ENCODE measurements at regions not wholly inside any gene's neighbourhood (a gene's known extent, or its start where the extent isn't known, plus 50 kb on each side); places are given as distances from the start of the nearest gene placed in this dataset.

- Histone ChIP-seq H3K4me3 (ENCODE audit: low read depth, low read length) (no peak overlapping the region), H3K27ac (ENCODE audit: low read depth) (no peak overlapping the region), H3K36me3 (ENCODE audit: insufficient read depth) (no peaks in the 10 kb centered on the region), H3K4me1 (ENCODE audit: insufficient read depth) (no peaks in the 10 kb centered on the region)
- no peak for DNase-seq (ENCODE audit: extremely low spot score)
- WGBS = 80% methylated on average over 3 of the region's 3 CpGs
These were observed 508.5 kb upstream of the FAT1 start for GRCh38 chr4:187232196-187232595.

DNA sequence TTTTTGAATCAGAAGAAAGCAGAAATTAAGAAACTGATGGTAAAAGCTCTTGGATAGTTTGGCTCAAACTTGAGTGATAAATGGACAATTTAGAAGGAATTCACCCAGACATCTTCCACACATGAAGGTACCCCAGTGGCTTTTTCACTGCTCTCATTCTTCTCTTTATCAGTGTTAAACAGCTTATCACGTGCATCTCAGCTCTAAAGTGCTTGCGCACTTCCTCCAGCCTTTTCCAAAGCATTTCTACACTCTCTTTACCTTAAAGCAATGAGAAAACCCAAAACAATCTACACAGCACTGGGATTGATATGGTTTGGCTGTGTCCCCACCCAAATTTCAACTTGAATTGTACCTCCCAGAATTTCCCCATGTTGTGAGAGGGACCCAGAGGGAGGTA is 509.1 kb upstream of the FAT1 start:
- H3K36me3 ChIP-seq (ENCODE audit: insufficient read depth) = no peaks in the 10 kb centered on the region
- WGBS = 48% methylated on average over 2 of the region's 2 CpGs
- no peak for DNase-seq (ENCODE audit: extremely low spot score)
- H3K4me1 ChIP-seq (ENCODE audit: insufficient read depth) = no peaks in the 10 kb centered on the region
- no peak overlapping the region for H3K4me3 ChIP-seq (ENCODE audit: low read depth, low read length)
- no peak overlapping the region for H3K27ac ChIP-seq (ENCODE audit: low read depth)

DNA sequence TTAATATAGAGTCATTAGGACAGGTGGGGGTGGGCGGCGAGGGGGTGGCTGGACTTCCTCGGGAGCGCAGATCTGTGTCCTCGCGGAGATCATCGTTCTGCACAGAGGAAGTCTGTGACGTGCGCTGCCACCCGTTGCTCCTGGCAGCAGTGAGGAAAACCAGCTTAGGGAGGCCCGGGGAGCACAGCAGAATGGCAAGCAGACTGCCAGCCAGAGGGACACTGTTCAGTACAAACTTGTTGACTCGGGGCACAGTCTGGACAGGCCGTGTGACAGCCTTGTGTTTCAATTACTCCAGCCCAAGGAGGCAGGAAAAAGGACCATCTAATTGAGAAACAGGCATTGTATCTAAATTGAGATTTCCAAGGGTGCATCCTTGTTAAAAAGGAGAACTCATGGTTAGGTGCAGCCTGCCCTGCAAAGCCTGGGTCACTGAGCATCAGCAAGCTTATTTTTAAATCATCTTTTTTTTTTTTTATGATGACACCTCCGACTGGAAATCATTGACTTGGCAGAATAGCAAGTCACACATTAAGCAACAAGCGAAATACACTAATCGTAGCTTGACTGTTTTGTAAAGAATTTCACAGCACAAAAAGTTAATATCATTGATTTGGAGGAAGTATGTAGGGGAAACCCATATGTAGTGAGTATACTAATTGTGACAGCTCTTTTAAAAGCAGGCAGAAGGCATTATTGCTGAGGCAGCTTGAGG is 512.0 kb upstream of the FAT1 start:
- no peaks in the 10 kb centered on the region for H3K36me3 ChIP-seq (ENCODE audit: insufficient read depth)
- no peak for DNase-seq (ENCODE audit: extremely low spot score)
- H3K27ac ChIP-seq (ENCODE audit: low read depth) = no peak overlapping the region
- no peak overlapping the region for H3K4me3 ChIP-seq (ENCODE audit: low read depth, low read length)
- H3K4me1 ChIP-seq (ENCODE audit: insufficient read depth) = no peaks in the 10 kb centered on the region
- WGBS = 88% methylated on average over 16 of the region's 16 CpGs

GRCh38 chr4:187236209-187236890 is 512.7 kb upstream of the FAT1 start:
- Histone ChIP-seq H3K27ac (ENCODE audit: low read depth) (no peak overlapping the region), H3K4me3 (ENCODE audit: low read depth, low read length) (no peak overlapping the region), H3K36me3 (ENCODE audit: insufficient read depth) (no peaks in the 10 kb centered on the region), H3K4me1 (ENCODE audit: insufficient read depth) (no peaks in the 10 kb centered on the region)
- 81% methylated on average over 4 of the region's 4 CpGs for WGBS
- no peak for DNase-seq (ENCODE audit: extremely low spot score)

- Histone ChIP-seq H3K4me3 (ENCODE audit: low read depth, low read length) (no peak overlapping the region), H3K4me1 (ENCODE audit: insufficient read depth) (no peaks in the 10 kb centered on the region), H3K36me3 (ENCODE audit: insufficient read depth) (no peaks in the 10 kb centered on the region), H3K27ac (ENCODE audit: low read depth) (no peak overlapping the region)
- DNase-seq (ENCODE audit: extremely low spot score) = no peak
These were observed 515.0 kb upstream of the FAT1 start for GRCh38 chr4:187238646-187239045.

DNA sequence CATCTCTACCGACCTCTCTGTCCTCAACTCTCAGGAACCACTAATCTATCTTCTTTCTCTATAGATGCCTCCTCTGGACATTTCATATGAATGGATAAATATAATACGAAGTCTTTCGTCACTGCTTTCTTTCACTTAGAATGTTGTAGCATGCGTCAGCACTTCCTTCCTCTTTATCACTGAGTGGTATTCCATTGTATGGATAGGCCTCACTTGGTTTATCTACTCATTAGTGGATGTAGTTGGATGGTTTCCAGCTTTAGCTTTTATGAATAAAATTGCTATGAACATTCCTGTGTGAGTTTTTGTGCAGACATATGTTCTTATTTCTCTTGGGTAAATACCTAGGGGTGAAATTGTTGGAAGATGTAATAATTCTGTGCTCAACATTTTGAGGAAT is 528.2 kb upstream of the FAT1 start:
- Histone ChIP-seq H3K4me3 (ENCODE audit: low read depth, low read length) (no peak overlapping the region), H3K4me1 (ENCODE audit: insufficient read depth) (no peaks in the 10 kb centered on the region), H3K27ac (ENCODE audit: low read depth) (no peak overlapping the region), H3K36me3 (ENCODE audit: insufficient read depth) (no peaks in the 10 kb centered on the region)
- no peak for DNase-seq (ENCODE audit: extremely low spot score)
- 87% methylated on average over 4 of the region's 4 CpGs for WGBS

DNA sequence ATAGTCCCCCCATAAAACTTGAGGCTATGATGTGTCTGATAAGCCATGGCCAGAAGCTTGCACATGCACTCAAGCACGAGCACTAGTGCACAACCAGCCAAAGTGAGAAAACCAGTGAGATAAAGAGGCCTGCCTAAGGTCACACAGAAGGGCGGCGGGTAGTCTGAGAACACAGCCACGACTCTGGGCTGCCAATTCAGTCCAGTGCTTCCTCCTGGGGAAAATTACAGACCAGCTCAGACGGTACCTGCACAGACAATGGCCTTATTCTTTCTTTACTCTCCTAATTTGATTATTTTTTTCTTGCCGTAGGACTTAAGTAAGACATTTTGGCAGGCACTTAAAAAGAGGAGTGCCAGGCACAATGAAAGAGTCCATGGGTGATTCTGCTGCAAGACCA is 533.2 kb upstream of the FAT1 start:
- Histone ChIP-seq H3K27ac (ENCODE audit: low read depth) (no peak overlapping the region), H3K4me1 (ENCODE audit: insufficient read depth) (no peaks in the 10 kb centered on the region), H3K4me3 (ENCODE audit: low read depth, low read length) (no peak overlapping the region), H3K36me3 (ENCODE audit: insufficient read depth) (no peaks in the 10 kb centered on the region)
- WGBS = 72% methylated on average over 6 of the region's 6 CpGs
- DNase-seq (ENCODE audit: extremely low spot score) = no peak

DNA sequence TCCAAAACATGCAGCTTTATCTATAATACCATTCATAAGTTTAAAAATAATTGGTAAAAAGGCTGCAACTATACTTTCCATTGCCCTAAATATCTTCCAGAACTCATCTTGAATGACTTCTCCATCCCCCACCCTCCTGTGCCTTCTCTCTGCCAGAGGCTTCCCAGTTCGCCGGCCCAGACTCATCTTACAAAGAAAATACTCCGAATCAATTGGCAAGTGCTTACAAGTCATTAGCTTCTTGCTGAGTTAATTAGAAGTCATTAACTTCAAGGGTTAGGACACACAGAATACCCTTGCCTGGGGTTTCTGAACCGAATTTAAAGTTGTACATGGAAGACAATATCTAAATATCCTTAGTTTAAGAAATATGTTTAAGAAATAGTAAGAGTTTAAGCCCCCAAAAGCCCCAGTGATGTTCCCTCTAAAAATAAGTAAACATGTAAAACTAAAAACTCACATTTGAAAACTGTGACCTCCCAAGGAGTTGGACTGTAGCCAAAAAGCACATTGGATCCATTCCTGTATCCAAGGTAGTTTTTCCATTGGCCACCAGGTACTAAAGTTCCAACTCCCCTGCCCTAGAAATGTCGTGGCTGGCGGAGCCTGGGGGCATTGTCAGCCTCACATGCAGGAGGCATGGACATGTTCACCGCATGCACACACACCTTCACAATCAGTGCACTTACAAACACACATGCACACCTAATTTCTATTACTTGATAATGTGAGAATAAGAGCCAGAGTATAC is 535.2 kb upstream of the FAT1 start:
- 67% methylated on average over 7 of the region's 7 CpGs for WGBS
- no peak for DNase-seq (ENCODE audit: extremely low spot score)

DNA sequence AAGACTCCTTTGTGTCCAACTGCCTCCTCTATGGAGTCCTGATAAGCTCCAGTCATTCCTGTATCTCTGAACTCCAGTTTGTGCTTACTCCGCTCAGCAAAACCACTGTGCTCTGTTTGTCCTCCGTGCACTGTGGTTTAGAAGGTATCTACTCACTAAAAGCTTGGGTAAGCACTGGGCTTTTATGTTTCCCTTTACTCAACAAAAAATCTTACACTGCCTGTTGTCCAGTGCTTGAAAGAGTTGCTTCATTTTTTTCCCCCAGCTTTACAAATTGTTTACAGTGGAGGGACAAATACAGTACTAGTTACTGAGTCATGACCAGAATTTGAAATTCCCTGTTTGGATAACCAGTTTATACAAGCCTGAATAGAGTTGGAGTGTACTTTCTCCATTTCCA is 545.3 kb upstream of the FAT1 start:
- WGBS = 63% methylated on average over 2 of the region's 2 CpGs
- H3K4me1 ChIP-seq (ENCODE audit: insufficient read depth) = no peaks in the 10 kb centered on the region
- no peak overlapping the region for H3K27ac ChIP-seq (ENCODE audit: low read depth)
- no peaks in the 10 kb centered on the region for H3K36me3 ChIP-seq (ENCODE audit: insufficient read depth)
- no peak for DNase-seq (ENCODE audit: extremely low spot score)
- H3K4me3 ChIP-seq (ENCODE audit: low read depth, low read length) = no peak overlapping the region

More for the DNA sequence above, 535.2 kb upstream of the FAT1 start:
- Histone ChIP-seq H3K4me3 (ENCODE audit: low read depth, low read length) (no peak overlapping the region), H3K27ac (ENCODE audit: low read depth) (no peak overlapping the region), H3K36me3 (ENCODE audit: insufficient read depth) (no peaks in the 10 kb centered on the region), H3K4me1 (ENCODE audit: insufficient read depth) (no peaks in the 10 kb centered on the region)

GRCh38 chr4:187270154-187270553 is 546.5 kb upstream of the FAT1 start:
- Histone ChIP-seq H3K4me3 (ENCODE audit: low read depth, low read length) (no peak overlapping the region), H3K27ac (ENCODE audit: low read depth) (no peak overlapping the region), H3K4me1 (ENCODE audit: insufficient read depth) (no peaks in the 10 kb centered on the region), H3K36me3 (ENCODE audit: insufficient read depth) (no peaks in the 10 kb centered on the region)
- WGBS = 41% methylated on average over 3 of the region's 3 CpGs
- DNase-seq (ENCODE audit: extremely low spot score) = no peak

DNA sequence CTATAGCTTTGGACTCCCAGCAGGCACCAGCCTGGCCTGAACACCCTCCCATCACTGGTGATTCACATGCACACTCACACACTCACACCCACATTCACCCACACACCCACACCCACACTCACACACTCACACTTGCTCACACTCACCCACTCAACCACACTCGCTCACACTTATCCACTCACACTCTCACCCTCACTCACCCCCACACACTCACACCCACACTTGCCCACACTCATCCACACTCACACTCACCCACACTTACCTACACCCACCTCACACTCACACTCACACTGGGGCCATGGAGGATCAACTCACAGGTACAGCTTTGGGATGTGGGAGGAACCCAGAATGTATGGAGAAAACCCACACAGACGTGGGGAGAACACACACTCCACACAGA is 548.2 kb upstream of the FAT1 start:
- Histone ChIP-seq H3K4me3 (ENCODE audit: low read depth, low read length) (no peak overlapping the region), H3K4me1 (ENCODE audit: insufficient read depth) (no peaks in the 10 kb centered on the region), H3K36me3 (ENCODE audit: insufficient read depth) (no peaks in the 10 kb centered on the region), H3K27ac (ENCODE audit: low read depth) (no peak overlapping the region)
- WGBS = 92% methylated on average over 2 of the region's 2 CpGs
- DNase-seq (ENCODE audit: extremely low spot score) = no peak

DNA sequence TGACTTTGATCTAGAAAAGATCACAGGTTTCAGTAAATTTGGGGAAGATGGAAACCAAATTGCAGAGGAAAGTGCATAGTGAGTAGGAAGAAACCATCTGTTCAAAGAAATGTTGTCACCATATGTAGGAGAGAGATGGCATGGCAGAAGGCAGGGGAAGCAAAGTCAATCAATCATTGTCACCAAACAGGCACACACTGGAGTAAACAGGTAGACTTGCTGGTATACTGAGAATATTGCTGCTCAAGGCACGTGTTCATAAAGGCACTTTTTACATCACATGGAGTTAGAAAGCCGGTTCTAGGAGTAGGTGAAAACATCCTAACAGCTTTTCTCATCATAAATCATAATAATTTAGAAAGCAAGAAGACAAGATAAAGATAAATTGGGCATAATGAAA is 550.5 kb upstream of the FAT1 start:
- no peak for DNase-seq (ENCODE audit: extremely low spot score)
- Histone ChIP-seq H3K4me3 (ENCODE audit: low read depth, low read length) (no peak overlapping the region), H3K27ac (ENCODE audit: low read depth) (no peak overlapping the region), H3K4me1 (ENCODE audit: insufficient read depth) (no peaks in the 10 kb centered on the region), H3K36me3 (ENCODE audit: insufficient read depth) (no peaks in the 10 kb centered on the region)
- WGBS = 69% methylated on average over 2 of the region's 2 CpGs

DNA sequence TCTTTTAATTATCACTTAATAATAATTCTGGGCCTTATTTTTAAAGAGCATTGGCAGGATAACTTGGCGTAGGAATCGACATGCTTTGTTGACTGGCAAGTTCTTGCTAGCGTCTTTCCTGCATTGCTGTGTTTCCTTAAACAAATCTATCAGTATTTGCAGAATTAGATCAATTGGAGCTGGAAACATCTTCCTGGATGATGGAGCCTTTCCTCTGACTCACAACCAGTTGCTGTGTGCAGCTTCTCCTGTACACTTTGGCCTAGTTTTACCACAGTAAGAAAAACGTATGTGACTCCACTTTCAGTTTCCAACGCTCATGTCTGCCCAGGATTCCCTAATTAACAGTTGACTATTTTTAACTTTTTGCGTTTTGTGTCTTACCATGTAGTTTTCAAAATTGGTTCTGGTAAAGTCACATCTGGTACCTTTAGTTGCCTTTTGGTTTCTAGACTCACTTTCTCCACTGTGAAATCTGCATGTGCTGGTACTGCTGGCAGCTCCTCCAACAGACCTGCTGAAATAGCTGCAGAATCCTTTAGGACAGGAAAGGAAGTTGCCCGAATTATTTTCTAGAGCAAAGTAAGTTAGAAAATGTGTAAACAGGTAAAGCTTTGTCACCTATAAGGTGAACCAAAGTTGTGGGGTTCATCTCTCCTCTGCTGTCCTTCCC is 553.2 kb upstream of the FAT1 start:
- H3K4me1 ChIP-seq (ENCODE audit: insufficient read depth) = no peaks in the 10 kb centered on the region
- no peak for DNase-seq (ENCODE audit: extremely low spot score)
- H3K4me3 ChIP-seq (ENCODE audit: low read depth, low read length) = no peak overlapping the region
- WGBS = 65% methylated on average over 7 of the region's 7 CpGs
- H3K36me3 ChIP-seq (ENCODE audit: insufficient read depth) = no peaks in the 10 kb centered on the region
- H3K27ac ChIP-seq (ENCODE audit: low read depth) = peak overlapping the region; percentile 6

Data from urinary bladder (tissue), 3 donors.